GM12865 (cell line): ENCODE measurements at regions not wholly inside any gene's neighbourhood (a gene's known extent, or its start where the extent isn't known, plus 50 kb on each side); places are given as distances from the start of the nearest gene placed in this dataset.

Experiments
- DNase-seq: peaks from one replicate; pipeline ENCODE4 v3.0.0; 2010; ENCODE audit warnings: low read depth
- H3K4me3 ChIP-seq: 2 replicates; pipeline ENCODE4 v1.5.1; 2011; ENCODE audit warnings: mild to moderate bottlenecking, low read depth, low read length, control low read depth
- CTCF ChIP-seq: IDR thresholded peaks from 2 replicates; pipeline ENCODE4 v1.5.1; 2011; ENCODE audit warnings: low read length, control low read depth, low read depth, inconsistent platforms; ENCODE audit not compliant: insufficient read depth; ENCODE audit errors: missing control alignments

DNA sequence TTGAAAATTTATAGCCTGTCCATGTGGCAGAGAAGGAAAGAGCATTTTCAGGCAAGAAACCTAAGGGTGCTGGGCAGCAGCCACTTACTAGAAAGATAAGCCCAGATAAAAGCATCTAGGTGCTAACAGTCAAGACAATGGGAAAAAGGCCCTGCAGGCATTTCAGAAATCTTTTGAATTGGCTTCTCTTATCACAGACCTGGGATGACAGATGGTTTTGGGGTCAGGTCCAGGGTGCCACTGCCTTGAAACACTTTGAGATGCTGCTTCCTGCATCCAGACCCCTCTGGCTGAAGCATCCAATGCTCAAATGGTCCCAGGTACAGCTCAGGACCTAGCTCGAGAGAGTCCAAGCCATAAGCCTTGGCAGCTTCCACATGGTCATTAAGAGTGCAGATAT lies 466.5 kb downstream of the FSCB start:
- H3K4me3 ChIP-seq = no peak overlapping the region
- no peak for DNase-seq
- TF ChIP-seq CTCF = no peak

- DNase-seq = no peak
- no peak for TF ChIP-seq CTCF
- H3K4me3 ChIP-seq = no peak overlapping the region
Observed at GRCh38 chr14:44036248-44036647, 470.8 kb downstream of the FSCB start.

DNA sequence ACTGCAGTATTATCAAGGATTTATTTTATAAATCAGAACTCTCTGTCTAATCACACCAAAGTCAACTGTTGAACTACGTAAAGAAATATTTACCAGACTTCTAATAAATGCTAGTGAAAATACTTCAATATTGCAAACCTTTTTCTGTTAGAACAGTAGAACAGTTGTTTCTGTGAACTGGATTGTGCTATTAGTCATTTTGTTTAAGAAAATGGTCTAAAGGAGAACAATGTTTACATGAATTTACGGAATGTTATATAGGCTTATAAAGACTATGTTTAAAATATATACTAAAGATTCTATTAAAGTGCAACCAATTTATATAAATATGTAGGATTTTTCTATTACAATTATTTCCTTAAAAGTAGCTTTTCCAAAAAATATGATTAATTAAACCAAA lies 471.4 kb downstream of the FSCB start:
- no peak for TF ChIP-seq CTCF
- no peak overlapping the region for H3K4me3 ChIP-seq
- no peak for DNase-seq

GRCh38 chr14:44030831-44031383 lies 476.2 kb downstream of the FSCB start:
- no peak overlapping the region for H3K4me3 ChIP-seq
- no peak for DNase-seq
- TF ChIP-seq CTCF = no peak

GRCh38 chr14:44029933-44030332 lies 477.1 kb downstream of the FSCB start:
- DNase-seq = no peak
- no peak for TF ChIP-seq CTCF
- no peak overlapping the region for H3K4me3 ChIP-seq

GRCh38 chr14:44027397-44027796 lies 479.7 kb downstream of the FSCB start:
- no peak overlapping the region for H3K4me3 ChIP-seq
- no peak for DNase-seq
- no peak for TF ChIP-seq CTCF

DNA sequence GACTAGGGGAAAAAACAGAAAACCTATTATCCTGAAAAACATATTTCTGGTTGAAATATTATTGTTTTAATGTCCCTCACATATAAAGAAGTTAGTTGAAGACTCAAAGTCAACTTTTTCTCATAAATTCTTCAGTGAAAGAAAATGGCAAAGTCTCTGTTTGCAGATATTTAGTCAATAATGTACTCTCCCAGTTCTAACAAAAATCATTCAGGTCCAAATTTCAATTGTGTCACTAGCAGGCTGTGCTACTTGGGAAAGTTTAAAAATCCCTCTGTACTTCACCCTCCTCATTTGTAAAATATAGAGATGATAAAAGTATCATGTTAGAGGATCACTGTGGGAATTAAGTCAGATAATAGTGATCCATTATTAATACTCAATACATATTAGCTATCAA lies 496.5 kb downstream of the FSCB start:
- no peak for TF ChIP-seq CTCF
- no peak for DNase-seq
- no peak overlapping the region for H3K4me3 ChIP-seq
